ENCODE measurements at regions not wholly inside any gene's neighbourhood (a gene's known extent, or its start where the extent isn't known, plus 50 kb on each side); places are given as distances from the start of the nearest gene placed in this dataset.

DNA sequence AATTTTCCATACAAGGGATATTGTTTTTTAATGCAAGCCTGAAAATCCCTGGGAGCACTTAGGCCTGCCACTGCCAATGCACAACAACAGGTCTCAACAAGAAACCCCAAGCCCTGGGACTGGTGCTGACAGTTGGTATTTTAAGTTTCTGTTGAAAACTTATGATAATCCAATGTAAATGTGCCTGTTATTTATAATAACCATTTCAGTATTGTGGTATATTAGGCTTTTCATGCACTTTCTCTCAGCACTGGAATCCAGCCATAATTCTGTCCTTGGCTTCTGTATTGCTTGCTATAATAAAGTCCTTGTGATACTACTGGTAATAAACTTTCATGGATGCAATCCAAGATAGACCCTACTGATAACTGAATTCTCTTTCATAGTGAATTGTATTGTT, 218.9 kb downstream of the PCDH7 start:
- Histone ChIP-seq H3K4me2 (replicated peaks; ENCODE audit: extremely low read depth, low read length, poor library complexity, severe bottlenecking) (no peak overlapping the region), H3K4me1 (ENCODE audit: control insufficient read depth in 1 of 2, insufficient read depth in 2 of 2, low read length in 2 of 2) (no peaks in the 10 kb centered on the region), H3K9ac (ENCODE audit: insufficient read depth, low read length, poor library complexity, severe bottlenecking) (no peak overlapping the region), H3K4me3 (replicated peaks in 1 of 3; ENCODE audit: low read depth in 2 of 3, low read length in 3 of 3) (no peak overlapping the region), H3K36me3 (replicated peaks in 1 of 2; ENCODE audit: control insufficient read depth in 1 of 2, insufficient read depth in 2 of 2, low read length in 2 of 2) (no peaks in the 10 kb centered on the region), H3K27me3 (ENCODE audit: control insufficient read depth in 2 of 2, insufficient read depth in 2 of 2, low read length in 2 of 2) (no peaks in the 10 kb centered on the region), H2AFZ (ENCODE audit: insufficient read depth, low read depth, low read length, poor library complexity, severe bottlenecking) (no peak overlapping the region), H3K9me3 (replicated peaks in 1 of 2; ENCODE audit: control insufficient read depth in 1 of 2, insufficient read depth in 1 of 2, low read length in 2 of 2) (no peaks in the 10 kb centered on the region), H4K20me1 (ENCODE audit: insufficient read depth, low read length) (no peaks in the 10 kb centered on the region), H3K79me2 (ENCODE audit: insufficient read depth, low read length) (no peaks in the 10 kb centered on the region), H3K27ac (ENCODE audit: low read depth in 1 of 2, low read length in 2 of 2) (no peak overlapping the region)
- no peak overlapping the region for H3K4me3 Mint-ChIP-seq
- no peaks in the 10 kb centered on the region for H3K4me1 Mint-ChIP-seq
- H3K27me3 Mint-ChIP-seq (ENCODE audit: low read depth in 3 of 3), result no peaks in the 10 kb centered on the region
- no peak overlapping the region for H3K27ac Mint-ChIP-seq
- no peak for DNase-seq
- no peaks in the 10 kb centered on the region for H3K36me3 Mint-ChIP-seq
- no peaks in the 10 kb centered on the region for H3K9me3 Mint-ChIP-seq
- intact Hi-C loops (cut with micrococcal nuclease), result no loop called here
- TF ChIP-seq CTCF (IDR thresholded peaks at IDR 0.05), result no peak

GRCh38 chr4:30939684-30940083, 219.5 kb downstream of the PCDH7 start:
- Histone ChIP-seq H3K4me2 (replicated peaks; ENCODE audit: extremely low read depth, low read length, poor library complexity, severe bottlenecking) (no peak overlapping the region), H3K36me3 (replicated peaks in 1 of 2; ENCODE audit: control insufficient read depth in 1 of 2, insufficient read depth in 2 of 2, low read length in 2 of 2) (no peaks in the 10 kb centered on the region), H3K4me1 (ENCODE audit: control insufficient read depth in 1 of 2, insufficient read depth in 2 of 2, low read length in 2 of 2) (no peaks in the 10 kb centered on the region), H3K27ac (ENCODE audit: low read depth in 1 of 2, low read length in 2 of 2) (no peak overlapping the region), H3K27me3 (ENCODE audit: control insufficient read depth in 2 of 2, insufficient read depth in 2 of 2, low read length in 2 of 2) (no peaks in the 10 kb centered on the region), H3K79me2 (ENCODE audit: insufficient read depth, low read length) (no peaks in the 10 kb centered on the region), H3K9ac (ENCODE audit: insufficient read depth, low read length, poor library complexity, severe bottlenecking) (no peak overlapping the region), H4K20me1 (ENCODE audit: insufficient read depth, low read length) (no peaks in the 10 kb centered on the region), H3K4me3 (replicated peaks in 1 of 3; ENCODE audit: low read depth in 2 of 3, low read length in 3 of 3) (no peak overlapping the region), H2AFZ (ENCODE audit: insufficient read depth, low read depth, low read length, poor library complexity, severe bottlenecking) (no peak overlapping the region), H3K9me3 (replicated peaks in 1 of 2; ENCODE audit: control insufficient read depth in 1 of 2, insufficient read depth in 1 of 2, low read length in 2 of 2) (no peaks in the 10 kb centered on the region)
- no peak for TF ChIP-seq CTCF (IDR thresholded peaks at IDR 0.05)
- no peaks in the 10 kb centered on the region for H3K9me3 Mint-ChIP-seq
- H3K27me3 Mint-ChIP-seq (ENCODE audit: low read depth in 3 of 3), result no peaks in the 10 kb centered on the region
- H3K4me1 Mint-ChIP-seq, result no peaks in the 10 kb centered on the region
- intact Hi-C loops (cut with micrococcal nuclease), result no loop called here
- H3K4me3 Mint-ChIP-seq, result no peak overlapping the region
- no peaks in the 10 kb centered on the region for H3K36me3 Mint-ChIP-seq
- H3K27ac Mint-ChIP-seq, result no peak overlapping the region
- no peak for DNase-seq
- WGBS (ENCODE audit: insufficient coverage), result no CpG with 5 or more reads among the region's 4 CpGs
